Neural cell (in vitro differentiated cells): ENCODE measurements at regions not wholly inside any gene's neighbourhood (a gene's known extent, or its start where the extent isn't known, plus 50 kb on each side); places are given as distances from the start of the nearest gene placed in this dataset.

ENCODE experiments used
- CTCF ChIP-seq: fragments of 450-650 bp; IDR thresholded peaks from 2 replicates; pipeline ENCODE4 v1.5.1; 2014; ENCODE audit warnings: antibody characterized with exemption, mild to moderate bottlenecking, moderate library complexity; ENCODE audit not compliant: poor library complexity, severe bottlenecking
- EP300 ChIP-seq: fragments of 450-650 bp; conservative IDR thresholded peaks from 2 replicates; pipeline ENCODE4 v1.6.1; 2014; ENCODE audit warnings: antibody characterized with exemption, mild to moderate bottlenecking, moderate library complexity; ENCODE audit not compliant: poor library complexity, severe bottlenecking
- EZH2 ChIP-seq: fragments of 200-600, 300-800 bp; shearing (Covaris generic), sonication (generic); IDR thresholded peaks from 2 replicates; pipeline ENCODE4 v1.6.1; 2014; ENCODE audit warnings: antibody characterized with exemption, low read length, borderline replicate concordance, mild to moderate bottlenecking; ENCODE audit not compliant: insufficient read depth, poor library complexity, severe bottlenecking
- POLR2AphosphoS5 ChIP-seq: IDR thresholded peaks from 2 replicates; pipeline ENCODE4 v1.6.1; 2012
- REST ChIP-seq: IDR thresholded peaks from 2 replicates; pipeline ENCODE4 v1.6.1; 2012; ENCODE audit warnings: borderline replicate concordance

- TF ChIP-seq CTCF = no peak
- no peak for TF ChIP-seq POLR2AphosphoS5
- TF ChIP-seq EZH2 = no peak
- no peak for TF ChIP-seq REST
- TF ChIP-seq EP300 = no peak
These were observed 102.8 kb downstream of the RIPK4 start for GRCh38 chr21:41663805-41664788.
